Activated CD4-positive, alpha-beta memory T cell treated with anti-CD3 and anti-CD28 coated beads for 36 hours (primary cell): ENCODE measurements at regions not wholly inside any gene's neighbourhood (a gene's known extent, or its start where the extent isn't known, plus 50 kb on each side); places are given as distances from the start of the nearest gene placed in this dataset.

ENCODE experiments used
- CTCF ChIA-PET: fragments of 350-600 bp; sonication (Branson Sonifier 250); formaldehyde crosslinking; loops from one replicate; lab custom pipeline; 2021; ENCODE audit warnings: antibody characterized with exemption, inconsistent platforms; lab: Charles Lee
- POLR2A ChIA-PET: fragments of 350-600 bp; sonication (Branson Sonifier 250); formaldehyde crosslinking; loops from one replicate; lab custom pipeline; 2021; ENCODE audit warnings: antibody characterized with exemption; lab: Charles Lee
- DNase-seq: peaks from one replicate; pipeline ENCODE4 v3.0.0-alpha.2; 2020
- H3K27ac Mint-ChIP-seq: one replicate; pipeline ENCODE4 v1.8.0; 2021; ENCODE audit warnings: mixed read lengths
- H3K27me3 Mint-ChIP-seq: one replicate; pipeline ENCODE4 v1.8.0; 2021; ENCODE audit warnings: mixed read lengths
- H3K36me3 Mint-ChIP-seq: one replicate; pipeline ENCODE4 v1.8.0; 2021; ENCODE audit warnings: mixed read lengths
- H3K4me1 Mint-ChIP-seq: one replicate; pipeline ENCODE4 v1.8.0; 2021; ENCODE audit warnings: low read depth, mixed read lengths
- H3K4me3 Mint-ChIP-seq: one replicate; pipeline ENCODE4 v1.8.0; 2021; ENCODE audit warnings: mild to moderate bottlenecking, mixed read lengths
- H3K9me3 Mint-ChIP-seq: one replicate; pipeline ENCODE4 v1.8.0; 2021; ENCODE audit warnings: mixed read lengths
- intact Hi-C: fragments of 100-400 bp; cut with micrococcal nuclease; formaldehyde crosslinking; loops from one replicate; pipeline ENCODE4 v1.15.1; 2023

- H3K27me3 Mint-ChIP-seq = peaks cover 38% of the 10 kb centered on the region
- DNase-seq = no peak
- ChIA-PET POLR2A (no interaction called here), CTCF (interaction anchor here (1.6 to 1.9 kb wide), 2 partner anchors 45 to 61 kb away, joined by 4 read pairs; no protein-coding TSS in a partner anchor)
- intact Hi-C loops = no loop called here
- peaks cover 36% of the 10 kb centered on the region for H3K4me1 Mint-ChIP-seq
- no peaks in the 10 kb centered on the region for H3K36me3 Mint-ChIP-seq
- H3K9me3 Mint-ChIP-seq = no peaks in the 10 kb centered on the region
- H3K4me3 Mint-ChIP-seq = no peak overlapping the region
- H3K27ac Mint-ChIP-seq = no peak overlapping the region
These were observed 67.9 kb upstream of the GRAMD1B start for GRCh38 chr11:123362186-123362585.

- ChIA-PET POLR2A (interaction anchor here (3.4 kb wide), 1 partner anchor 21 kb away, joined by 17 read pairs; no protein-coding TSS in a partner anchor), CTCF (interaction anchor here (1.9 to 2.1 kb wide), 3 partner anchors 21 to 60 kb away, joined by 4 to 6 read pairs (median 4); no protein-coding TSS in a partner anchor)
- Mint-ChIP-seq H3K4me1 (peaks cover 47% of the 10 kb centered on the region), H3K27ac (no peak overlapping the region), H3K27me3 (peaks cover 36% of the 10 kb centered on the region), H3K36me3 (no peaks in the 10 kb centered on the region), H3K4me3 (no peak overlapping the region), H3K9me3 (no peaks in the 10 kb centered on the region)
- no peak for DNase-seq
- intact Hi-C loops = no loop called here
These were observed 69.0 kb upstream of the GRAMD1B start for GRCh38 chr11:123361110-123361509.

- H3K27me3 Mint-ChIP-seq = peaks cover 36% of the 10 kb centered on the region
- ChIA-PET CTCF (interaction anchor here (0.9 to 2.1 kb wide), 4 partner anchors 20 to 74 kb away, joined by 4 to 6 read pairs (median 4); no protein-coding TSS in a partner anchor), POLR2A (interaction anchor here (3.4 kb wide), 1 partner anchor 22 kb away, joined by 17 read pairs; no protein-coding TSS in a partner anchor)
- H3K4me1 Mint-ChIP-seq = peaks cover 47% of the 10 kb centered on the region
- H3K9me3 Mint-ChIP-seq = no peaks in the 10 kb centered on the region
- no peak overlapping the region for H3K27ac Mint-ChIP-seq
- H3K4me3 Mint-ChIP-seq = peak overlapping the region; percentile 82
- DNase-seq = no peak
- intact Hi-C loops = no loop called here
- no peaks in the 10 kb centered on the region for H3K36me3 Mint-ChIP-seq
These were observed 69.7 kb upstream of the GRAMD1B start for GRCh38 chr11:123360267-123360936.

- Mint-ChIP-seq H3K4me1 (peaks cover 36% of the 10 kb centered on the region), H3K4me3 (peak overlapping the region; percentile 82), H3K27me3 (peaks cover 27% of the 10 kb centered on the region), H3K36me3 (no peaks in the 10 kb centered on the region), H3K9me3 (no peaks in the 10 kb centered on the region), H3K27ac (peak overlapping the region; percentile 70)
- intact Hi-C loops = loop anchor here (1.0 to 5.0 kb wide), 6 partner anchors 19 to 296 kb away; partner anchors contain the start of genes GRAMD1B and HSPA8
- DNase-seq = peak; percentile 71
- CTCF ChIA-PET = interaction anchor here (0.7 to 3.6 kb wide), 17 partner anchors 11 to 121 kb away, joined by 3 to 54 read pairs (median 5); no protein-coding TSS in a partner anchor
- POLR2A ChIA-PET = interaction anchor here (0.8 to 3.4 kb wide), 9 partner anchors 9 to 296 kb away, joined by 3 to 43 read pairs (median 4); partner anchors contain the start of gene HSPA8
These were observed 71.9 kb upstream of the GRAMD1B start for GRCh38 chr11:123357990-123358827.

GRCh38 chr11:123357353-123357989, 72.6 kb upstream of the GRAMD1B start:
- ChIA-PET POLR2A (interaction anchor here (0.7 to 2.0 kb wide), 12 partner anchors 11 to 295 kb away, joined by 3 to 43 read pairs (median 4); partner anchors contain the start of gene HSPA8), CTCF (interaction anchor here (0.6 to 3.6 kb wide), 22 partner anchors 11 to 255 kb away, joined by 3 to 54 read pairs (median 4); no protein-coding TSS in a partner anchor)
- Mint-ChIP-seq H3K4me3 (peak overlapping the region; percentile 82), H3K36me3 (no peaks in the 10 kb centered on the region), H3K27me3 (peaks cover 27% of the 10 kb centered on the region), H3K27ac (peak overlapping the region; percentile 70), H3K9me3 (no peaks in the 10 kb centered on the region), H3K4me1 (peaks cover 30% of the 10 kb centered on the region)
- DNase-seq = peak; percentile 53
- intact Hi-C loops = loop anchor here (1.0 to 5.0 kb wide), 4 partner anchors 19 to 295 kb away; partner anchors contain the start of genes GRAMD1B and HSPA8

GRCh38 chr11:123356539-123356938, 73.5 kb upstream of the GRAMD1B start:
- POLR2A ChIA-PET = interaction anchor here (0.6 to 2.0 kb wide), 10 partner anchors 12 to 293 kb away, joined by 3 to 43 read pairs (median 4); no protein-coding TSS in a partner anchor
- Mint-ChIP-seq H3K27me3 (peaks cover 25% of the 10 kb centered on the region), H3K4me3 (peak overlapping the region; percentile 82), H3K9me3 (no peaks in the 10 kb centered on the region), H3K36me3 (no peaks in the 10 kb centered on the region), H3K27ac (peak overlapping the region; percentile 70), H3K4me1 (peaks cover 28% of the 10 kb centered on the region)
- DNase-seq = peak; percentile 70
- intact Hi-C loops = loop anchor here (1.0 to 5.0 kb wide), 3 partner anchors 18 to 294 kb away; partner anchors contain the start of gene HSPA8
- CTCF ChIA-PET = interaction anchor here (1.0 to 3.6 kb wide), 13 partner anchors 17 to 254 kb away, joined by 3 to 54 read pairs (median 5); no protein-coding TSS in a partner anchor

GRCh38 chr11:123354371-123354975, 75.6 kb upstream of the GRAMD1B start:
- Mint-ChIP-seq H3K4me3 (no peak overlapping the region), H3K27me3 (peaks cover 13% of the 10 kb centered on the region), H3K27ac (no peak overlapping the region), H3K9me3 (no peaks in the 10 kb centered on the region), H3K36me3 (no peaks in the 10 kb centered on the region), H3K4me1 (peaks cover 25% of the 10 kb centered on the region)
- POLR2A ChIA-PET = interaction anchor here (0.8 kb wide), 1 partner anchor 28 kb away, joined by 3 read pairs; no protein-coding TSS in a partner anchor
- intact Hi-C loops = no loop called here
- CTCF ChIA-PET = interaction anchor here (0.7 to 3.6 kb wide), 7 partner anchors 27 to 124 kb away, joined by 3 to 47 read pairs (median 5); no protein-coding TSS in a partner anchor
- no peak for DNase-seq

GRCh38 chr11:123351375-123351774, 78.7 kb upstream of the GRAMD1B start:
- intact Hi-C loops = no loop called here
- Mint-ChIP-seq H3K36me3 (no peaks in the 10 kb centered on the region), H3K27me3 (peaks cover 10% of the 10 kb centered on the region), H3K27ac (no peak overlapping the region), H3K4me1 (peaks cover 6% of the 10 kb centered on the region), H3K9me3 (no peaks in the 10 kb centered on the region), H3K4me3 (no peak overlapping the region)
- DNase-seq = no peak
- POLR2A ChIA-PET = no interaction called here
- CTCF ChIA-PET = no interaction called here

GRCh38 chr11:123349382-123349781, 80.7 kb upstream of the GRAMD1B start:
- intact Hi-C loops = no loop called here
- no peaks in the 10 kb centered on the region for H3K9me3 Mint-ChIP-seq
- H3K4me3 Mint-ChIP-seq = no peak overlapping the region
- DNase-seq = no peak
- H3K27ac Mint-ChIP-seq = no peak overlapping the region
- H3K27me3 Mint-ChIP-seq = peaks cover 10% of the 10 kb centered on the region
- POLR2A ChIA-PET = no interaction called here
- CTCF ChIA-PET = no interaction called here
- H3K36me3 Mint-ChIP-seq = no peaks in the 10 kb centered on the region
- H3K4me1 Mint-ChIP-seq = peaks cover 4% of the 10 kb centered on the region

GRCh38 chr11:123344790-123345357, 85.2 kb upstream of the GRAMD1B start:
- CTCF ChIA-PET = interaction anchor here (1.0 kb wide), 1 partner anchor 13 kb away, joined by 3 read pairs; no protein-coding TSS in a partner anchor
- Mint-ChIP-seq H3K27ac (no peak overlapping the region), H3K27me3 (peaks cover 6% of the 10 kb centered on the region), H3K4me1 (peaks cover 4% of the 10 kb centered on the region), H3K9me3 (peaks cover 8% of the 10 kb centered on the region), H3K36me3 (no peaks in the 10 kb centered on the region), H3K4me3 (no peak overlapping the region)
- intact Hi-C loops = no loop called here
- POLR2A ChIA-PET = no interaction called here
- DNase-seq = no peak
